GM12865 (cell line): ENCODE measurements at regions not wholly inside any gene's neighbourhood (a gene's known extent, or its start where the extent isn't known, plus 50 kb on each side); places are given as distances from the start of the nearest gene placed in this dataset.
"Not testable (repeated sequence)": the region's sequence is repeated elsewhere in the genome, so short reads cannot be mapped to it uniquely, and the experiment has no call there.

Source experiments
- DNase-seq: peaks from one replicate; pipeline ENCODE4 v3.0.0; 2010; ENCODE audit warnings: low read depth
- H3K4me3 ChIP-seq: 2 replicates; pipeline ENCODE4 v1.5.1; 2011; ENCODE audit warnings: mild to moderate bottlenecking, low read depth, low read length, control low read depth
- CTCF ChIP-seq: IDR thresholded peaks from 2 replicates; pipeline ENCODE4 v1.5.1; 2011; ENCODE audit warnings: low read length, control low read depth, low read depth, inconsistent platforms; ENCODE audit not compliant: insufficient read depth; ENCODE audit errors: missing control alignments

GRCh38 chr15:53031469-53031868, 241.3 kb upstream of the ONECUT1 start:
- no peak overlapping the region for H3K4me3 ChIP-seq
- TF ChIP-seq CTCF: no peak
- DNase-seq: no peak

GRCh38 chr15:53022788-53023187, 232.7 kb upstream of the ONECUT1 start:
- no peak for DNase-seq

GRCh38 chr15:53013329-53013728, 223.2 kb upstream of the ONECUT1 start:
- no peak for TF ChIP-seq CTCF
- no peak for DNase-seq

More at GRCh38 chr15:53022788-53023187, 232.7 kb upstream of the ONECUT1 start:
- no peak overlapping the region for H3K4me3 ChIP-seq
- no peak for TF ChIP-seq CTCF

GRCh38 chr15:53011779-53012178, 221.6 kb upstream of the ONECUT1 start:
- DNase-seq, H3K4me3 ChIP-seq: not testable (repeated sequence)

More at GRCh38 chr15:53013329-53013728, 223.2 kb upstream of the ONECUT1 start:
- no peak overlapping the region for H3K4me3 ChIP-seq

GRCh38 chr15:53009093-53009492, 219.0 kb upstream of the ONECUT1 start:
- TF ChIP-seq CTCF: no peak
- DNase-seq: no peak

GRCh38 chr15:53000409-53000808, 210.3 kb upstream of the ONECUT1 start:
- no peak for TF ChIP-seq CTCF
- H3K4me3 ChIP-seq: no peak overlapping the region
- DNase-seq: no peak

More at GRCh38 chr15:53009093-53009492, 219.0 kb upstream of the ONECUT1 start:
- H3K4me3 ChIP-seq: no peak overlapping the region

- no peak for TF ChIP-seq CTCF
- no peak for DNase-seq
- no peak overlapping the region for H3K4me3 ChIP-seq
These were observed 207.0 kb upstream of the ONECUT1 start for GRCh38 chr15:52997123-52997522.
